ENCODE measurements at regions not wholly inside any gene's neighbourhood (a gene's known extent, or its start where the extent isn't known, plus 50 kb on each side); places are given as distances from the start of the nearest gene placed in this dataset.
"Not testable (repeated sequence)": the region's sequence is repeated elsewhere in the genome, so short reads cannot be mapped to it uniquely, and the experiment has no call there.

DNA sequence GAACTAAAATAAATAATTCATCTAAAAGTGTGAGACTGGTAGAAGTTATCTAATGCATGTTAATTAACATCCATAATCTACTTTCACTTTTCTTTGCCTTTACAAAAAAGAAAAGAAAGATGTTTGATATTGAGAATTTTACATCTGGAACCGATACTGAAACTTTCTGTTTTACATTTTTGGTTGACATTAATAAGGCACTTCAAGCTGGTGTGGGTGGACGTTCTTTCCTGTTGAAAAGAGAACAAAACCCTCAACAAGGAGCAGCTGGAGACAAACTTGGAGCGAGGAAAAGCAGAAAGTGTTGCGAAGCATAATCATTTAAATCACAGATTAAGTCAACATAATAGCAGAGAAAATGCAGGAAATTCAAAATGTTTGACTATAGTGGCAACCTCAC lies 575.2 kb upstream of the ADGRB3 start:
- no peak for DNase-seq (ENCODE audit: low spot score)

DNA sequence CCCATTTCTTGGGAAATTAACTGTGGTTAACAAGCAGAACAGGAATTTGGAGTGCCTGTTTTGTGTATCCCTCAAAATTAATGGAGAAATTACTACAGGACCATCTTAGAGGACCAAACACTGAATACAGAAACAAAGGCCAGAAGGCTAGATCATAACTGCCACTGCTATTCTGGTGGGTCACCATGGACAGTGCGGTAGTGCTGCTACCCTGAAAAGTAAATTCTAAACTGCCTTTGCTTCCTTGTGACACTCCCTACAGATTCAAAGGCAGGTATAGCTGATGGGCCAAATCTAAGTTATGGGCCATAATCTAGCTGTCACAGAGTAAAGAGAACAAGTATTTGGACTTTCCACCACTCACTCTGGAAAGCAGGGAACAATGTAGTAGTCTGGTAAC lies 575.8 kb upstream of the ADGRB3 start:
- DNase-seq (ENCODE audit: low spot score) = no peak

DNA sequence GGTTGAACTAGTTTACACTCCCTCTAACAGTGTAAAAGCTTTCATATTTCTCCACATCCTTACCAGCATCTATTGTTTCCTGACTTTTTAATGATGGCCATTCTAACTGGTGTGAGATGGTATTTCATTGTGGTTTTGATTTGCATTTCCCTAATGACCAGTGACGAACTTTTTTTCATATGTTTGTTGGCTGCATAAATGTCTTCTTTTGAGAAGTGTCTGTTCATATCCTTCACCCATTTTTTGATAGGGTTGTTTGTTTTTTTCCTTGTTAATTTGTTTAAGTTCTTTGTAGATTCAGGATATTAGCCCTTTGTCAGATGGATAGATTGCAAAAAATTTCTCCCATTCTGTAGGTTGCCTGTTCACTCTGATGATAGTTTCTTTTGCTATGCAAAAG lies 578.5 kb upstream of the ADGRB3 start:
- not testable (repeated sequence) for DNase-seq (ENCODE audit: low spot score)

GRCh38 chr6:68054756-68055155 lies 580.3 kb upstream of the ADGRB3 start:
- DNase-seq (ENCODE audit: low spot score) = no peak

DNA sequence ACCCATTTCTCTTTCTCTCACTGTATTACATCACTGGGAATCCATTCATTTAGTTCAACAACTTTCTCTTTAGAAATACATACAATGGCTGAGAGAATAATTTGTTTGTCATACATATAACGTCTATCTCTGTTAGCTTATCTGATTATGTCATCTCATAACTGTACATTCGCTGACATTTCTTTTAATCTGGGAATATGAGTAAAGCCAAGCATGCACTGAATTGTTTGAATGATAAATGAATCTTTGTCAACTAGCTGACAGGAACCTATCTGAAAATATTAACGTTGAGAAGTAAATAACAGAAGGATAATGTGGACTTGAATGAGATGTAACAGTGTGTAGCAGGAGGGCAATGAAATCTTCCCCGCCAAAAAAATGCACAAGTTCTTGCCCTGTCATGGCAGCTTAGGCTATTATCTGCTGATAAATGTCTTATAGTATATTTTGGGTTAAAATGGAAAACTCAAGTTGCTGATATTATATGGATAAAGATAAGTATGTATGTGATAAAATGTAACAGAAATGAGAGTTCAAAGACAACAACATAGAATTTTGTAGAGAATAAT lies 581.2 kb upstream of the ADGRB3 start:
- no peak for DNase-seq (ENCODE audit: low spot score)

- DNase-seq (ENCODE audit: low spot score) = no peak
These were observed 582.8 kb upstream of the ADGRB3 start for GRCh38 chr6:68052234-68052633.

DNA sequence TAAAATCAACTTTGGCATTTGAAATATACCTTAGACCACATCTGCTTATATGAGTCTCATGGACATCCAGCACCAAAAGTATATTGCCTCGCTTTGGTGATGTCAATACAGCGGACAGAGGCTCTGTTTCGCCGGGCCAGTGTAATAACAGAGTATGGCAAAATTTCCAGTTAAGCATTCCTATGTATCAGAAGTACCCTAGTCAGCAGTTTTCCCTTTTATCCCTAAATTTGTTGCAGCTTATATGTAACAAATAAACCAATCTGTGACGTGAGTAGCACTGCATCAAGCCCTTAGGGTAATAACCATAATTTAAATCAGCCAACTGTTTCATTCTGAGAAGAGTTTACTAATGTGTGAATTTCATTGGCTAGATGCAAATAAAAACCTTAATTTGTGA lies 585.5 kb upstream of the ADGRB3 start:
- DNase-seq (ENCODE audit: low spot score) = no peak

GRCh38 chr6:68046756-68047155 lies 588.3 kb upstream of the ADGRB3 start:
- no peak for DNase-seq (ENCODE audit: low spot score)

DNA sequence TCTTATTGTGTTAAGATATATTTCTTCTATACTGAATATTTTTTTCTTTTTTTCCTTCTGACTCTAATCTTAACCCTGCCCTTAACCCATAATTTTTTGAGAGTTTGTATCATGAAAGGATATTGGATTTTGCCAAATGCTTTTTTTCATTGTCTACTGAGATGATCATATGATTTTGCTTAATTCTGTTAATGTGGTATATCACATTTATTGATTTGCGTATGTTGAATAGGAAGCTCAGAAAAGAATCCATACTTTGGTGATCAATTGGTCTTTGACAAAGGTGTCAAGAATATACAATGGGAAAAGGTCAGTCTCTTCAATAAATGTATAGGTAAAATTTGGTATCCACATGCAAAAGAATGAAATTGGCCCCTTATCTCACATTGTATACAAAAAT lies 588.8 kb upstream of the ADGRB3 start:
- DNase-seq (ENCODE audit: low spot score) = no peak

DNA sequence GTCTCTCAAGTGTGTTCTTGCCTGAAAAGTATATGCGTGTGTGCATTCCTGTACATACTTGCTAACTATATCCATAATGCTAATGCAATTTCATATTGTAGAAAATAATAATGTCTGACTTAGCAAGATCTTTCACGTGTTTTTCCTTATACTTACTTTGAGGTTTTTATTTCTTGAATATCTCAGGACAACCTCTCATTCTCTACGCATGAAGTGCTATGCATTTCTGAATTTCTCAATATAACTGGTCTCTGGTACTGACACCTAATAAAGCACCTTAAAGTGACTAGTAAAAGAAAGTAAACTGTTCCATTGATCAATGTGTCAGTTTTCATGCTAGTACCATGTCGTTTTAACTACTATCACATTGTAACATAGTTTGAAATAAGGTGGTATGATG lies 589.9 kb upstream of the ADGRB3 start:
- no peak for DNase-seq (ENCODE audit: low spot score)

DNA sequence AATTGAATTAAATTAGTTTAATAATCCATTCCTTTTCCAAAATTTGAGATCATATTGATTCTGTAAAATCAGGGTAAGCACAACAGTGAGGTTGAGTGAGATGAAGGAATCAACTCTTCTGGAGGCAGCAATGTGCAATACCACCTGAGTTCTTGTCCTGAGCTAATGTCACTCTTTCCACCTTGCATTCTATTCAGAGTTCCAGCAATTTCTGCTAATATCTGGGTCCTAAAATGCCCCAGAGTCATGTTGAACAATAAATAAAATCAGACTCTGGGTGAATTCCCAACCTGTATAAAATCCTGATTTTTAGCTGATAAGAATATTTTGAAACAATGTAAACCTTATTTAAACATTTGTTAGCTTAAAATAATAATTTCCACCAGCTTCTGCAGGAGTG lies 590.8 kb upstream of the ADGRB3 start:
- no peak for DNase-seq (ENCODE audit: low spot score)

- no peak for DNase-seq (ENCODE audit: low spot score)
These were observed 592.0 kb upstream of the ADGRB3 start for GRCh38 chr6:68043122-68043398.

GRCh38 chr6:68042339-68043121 lies 592.6 kb upstream of the ADGRB3 start:
- no peak for DNase-seq (ENCODE audit: low spot score)

- DNase-seq (ENCODE audit: low spot score) = no peak
These were observed 594.3 kb upstream of the ADGRB3 start for GRCh38 chr6:68040780-68041179.

DNA sequence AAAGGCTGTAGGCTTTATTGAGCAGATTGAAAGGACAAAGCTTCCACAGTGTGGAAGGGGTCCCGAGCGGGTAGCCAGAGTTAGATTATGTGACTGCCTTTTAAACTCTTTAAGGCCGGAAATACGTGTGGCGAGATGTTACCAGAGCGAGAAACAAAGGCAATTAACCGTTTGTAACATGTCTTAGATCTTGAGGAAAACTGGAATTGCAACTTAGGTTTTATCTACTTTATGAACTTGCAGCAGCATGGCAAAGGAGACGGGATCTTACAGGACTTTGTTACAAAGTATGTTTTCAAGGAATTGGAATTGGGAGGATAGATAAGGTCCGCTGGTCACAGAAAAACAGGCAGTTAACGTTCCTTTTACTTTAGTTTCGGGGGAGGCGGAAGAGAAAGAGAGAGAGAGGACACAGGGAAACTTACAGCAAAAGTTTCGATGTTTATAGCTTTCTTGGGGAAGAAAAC lies 594.7 kb upstream of the ADGRB3 start:
- no peak for DNase-seq (ENCODE audit: low spot score)

DNA sequence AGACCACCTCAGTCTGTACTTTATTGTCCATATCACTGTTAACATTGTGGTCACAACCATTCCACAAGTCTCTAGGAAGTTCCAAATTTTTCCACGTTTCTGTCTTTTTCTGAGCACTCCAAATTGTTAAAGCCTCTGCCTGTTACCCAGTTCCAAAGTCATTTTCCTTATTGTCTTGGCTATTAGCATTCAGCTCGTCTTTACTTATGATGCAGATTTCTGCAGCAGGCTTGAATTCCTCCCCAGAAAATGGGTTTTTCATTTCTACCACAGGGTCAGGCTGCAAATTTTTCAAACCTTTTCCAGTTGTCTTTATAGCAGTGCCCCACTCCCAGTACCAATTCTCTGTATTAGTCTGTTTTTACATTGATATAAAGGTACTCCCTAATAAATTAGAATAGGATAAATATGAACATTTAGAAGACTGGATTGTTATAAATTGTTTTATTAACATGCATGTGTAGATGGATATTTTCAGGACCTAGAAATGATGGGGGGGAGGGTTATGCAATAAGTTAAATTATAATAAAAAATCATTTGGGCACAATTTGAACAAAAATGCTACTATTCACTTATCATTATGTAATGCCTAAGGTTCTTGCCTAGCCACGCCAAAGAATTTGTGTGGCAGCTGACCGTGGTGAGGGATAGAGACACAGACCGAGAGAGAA lies 595.3 kb upstream of the ADGRB3 start:
- no peak for DNase-seq (ENCODE audit: low spot score)

DNA sequence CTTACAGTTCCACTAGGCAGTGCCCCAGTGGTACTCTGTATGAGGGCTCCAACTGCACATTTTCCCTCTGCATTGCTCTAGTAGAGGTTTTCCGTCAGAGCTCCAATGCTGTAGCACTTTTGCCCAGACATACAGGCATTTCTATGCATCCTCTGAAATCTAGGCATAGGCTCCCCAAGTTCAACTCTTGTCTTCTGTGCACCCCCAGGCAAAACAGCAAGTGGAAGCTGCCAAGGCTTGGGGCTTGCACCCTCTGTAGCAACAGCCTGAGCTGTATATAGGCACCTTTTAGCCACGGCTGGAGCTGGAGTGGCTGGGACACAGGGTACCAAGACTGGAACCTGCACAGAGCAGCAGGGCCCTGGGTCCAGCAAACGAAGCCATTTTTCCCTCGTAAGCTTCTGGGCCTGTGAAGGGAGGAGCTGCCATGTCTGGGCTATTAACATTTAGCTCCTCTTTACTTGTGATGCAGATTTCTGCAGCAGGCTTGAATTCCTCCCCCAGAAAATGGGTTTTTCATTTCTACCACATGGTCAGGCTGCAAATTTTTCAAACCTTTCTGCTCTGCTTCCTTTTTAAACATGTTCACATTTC lies 596.2 kb upstream of the ADGRB3 start:
- no peak for DNase-seq (ENCODE audit: low spot score)

- DNase-seq (ENCODE audit: low spot score) = no peak
These were observed 602.9 kb upstream of the ADGRB3 start for GRCh38 chr6:68032217-68032616.

DNA sequence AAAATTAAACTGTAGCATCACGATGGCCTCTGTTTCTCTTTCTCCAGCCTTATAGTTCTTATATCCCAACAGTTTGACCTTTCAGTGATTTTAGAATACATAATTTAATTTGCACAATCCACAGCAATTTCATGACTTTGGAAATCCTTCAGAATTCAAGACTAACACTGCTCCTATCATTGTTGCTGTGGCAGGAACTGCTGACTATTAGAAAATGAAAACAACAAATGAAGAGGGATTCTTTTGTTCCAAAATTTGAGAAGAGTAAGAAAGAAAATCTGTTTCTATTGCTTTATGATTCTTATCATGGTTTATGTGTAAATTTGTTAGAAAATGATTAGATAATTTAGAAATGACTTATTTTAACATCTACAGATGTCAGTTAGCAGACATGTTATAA lies 604.0 kb upstream of the ADGRB3 start:
- no peak for DNase-seq (ENCODE audit: low spot score)

GRCh38 chr6:68026483-68026882 lies 608.6 kb upstream of the ADGRB3 start:
- DNase-seq (ENCODE audit: low spot score) = no peak

DNA sequence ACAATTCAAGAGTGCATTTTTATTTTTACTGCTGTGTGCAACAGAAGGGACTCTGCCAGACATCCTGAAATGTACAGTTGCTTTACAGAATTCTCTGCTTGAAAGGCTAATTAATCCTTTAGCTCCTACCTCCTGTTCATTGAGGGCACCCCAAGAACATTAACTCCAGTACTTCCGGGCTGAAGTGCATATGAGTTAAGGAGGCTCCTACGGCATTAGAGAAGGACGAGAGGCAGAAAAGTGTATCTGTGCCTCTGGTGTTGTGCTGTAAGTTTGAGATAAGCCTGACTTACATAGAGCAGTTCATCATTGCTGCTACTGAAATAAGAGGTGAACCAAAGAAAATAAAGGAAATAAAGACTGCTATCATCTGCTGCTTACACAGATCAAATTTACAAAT lies 609.3 kb upstream of the ADGRB3 start:
- no peak for DNase-seq (ENCODE audit: low spot score)

DNA sequence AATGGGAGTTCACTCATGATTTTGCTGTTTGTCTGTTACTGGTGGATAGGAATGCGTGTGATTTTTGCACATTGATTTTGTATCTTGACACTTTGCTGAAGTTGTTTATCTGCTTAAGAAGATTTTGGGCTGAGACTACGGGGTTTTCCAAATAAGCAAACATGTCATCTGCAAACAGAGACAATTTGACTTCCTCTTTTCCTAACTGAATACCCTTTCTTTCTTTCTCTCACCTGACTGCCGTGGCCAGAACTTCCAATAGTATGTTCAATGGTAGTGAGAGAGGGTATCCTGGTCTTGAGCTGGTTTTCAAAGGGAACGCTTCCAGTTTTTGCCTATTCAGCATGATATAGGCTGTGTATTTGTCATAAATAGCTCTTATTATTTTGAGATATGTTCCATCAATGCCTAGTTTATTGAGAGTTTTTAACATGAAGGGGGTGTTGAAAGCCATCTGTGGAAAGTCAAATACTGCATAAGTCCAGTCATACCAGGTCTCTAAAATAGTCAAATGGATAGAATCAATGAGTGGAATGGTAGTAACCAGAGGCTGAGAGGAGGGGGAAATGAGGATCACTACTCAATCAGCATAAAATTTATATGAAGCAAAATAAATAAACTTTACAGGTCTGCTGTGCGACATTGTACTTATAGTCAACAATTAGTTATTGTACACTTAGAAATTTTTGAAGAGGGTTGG lies 610.4 kb upstream of the ADGRB3 start:
- no peak for DNase-seq (ENCODE audit: low spot score)

GRCh38 chr6:68022968-68023367 lies 612.1 kb upstream of the ADGRB3 start:
- DNase-seq (ENCODE audit: low spot score) = not testable (repeated sequence)
